ENCODE measurements at regions not wholly inside any gene's neighbourhood (a gene's known extent, or its start where the extent isn't known, plus 50 kb on each side); places are given as distances from the start of the nearest gene placed in this dataset.

- peak; percentile 92 for DNase-seq (ENCODE audit: extremely low spot score, unreplicated experiment)
- H3K4me1 Mint-ChIP-seq (ENCODE audit: unreplicated experiment): peaks cover 61% of the 10 kb centered on the region
- H3K9me3 Mint-ChIP-seq (ENCODE audit: unreplicated experiment): no peaks in the 10 kb centered on the region
- H3K27ac Mint-ChIP-seq (ENCODE audit: unreplicated experiment): peak overlapping the region; percentile 99
- TF ChIP-seq CTCF (IDR thresholded peaks at IDR 0.05): peak; percentile 97
- no peak overlapping the region for H3K4me3 Mint-ChIP-seq (ENCODE audit: unreplicated experiment)
- no peaks in the 10 kb centered on the region for H3K36me3 Mint-ChIP-seq (ENCODE audit: unreplicated experiment)
- no peaks in the 10 kb centered on the region for H3K27me3 Mint-ChIP-seq (ENCODE audit: unreplicated experiment)
Measured at GRCh38 chr10:113385021-113385999, 167.5 kb upstream of the HABP2 start.

GRCh38 chr10:113386005-113386404, 166.8 kb upstream of the HABP2 start:
- Mint-ChIP-seq H3K36me3 (ENCODE audit: unreplicated experiment) (no peaks in the 10 kb centered on the region), H3K4me3 (ENCODE audit: unreplicated experiment) (peak overlapping the region; percentile 15), H3K9me3 (ENCODE audit: unreplicated experiment) (no peaks in the 10 kb centered on the region), H3K4me1 (ENCODE audit: unreplicated experiment) (peaks cover 59% of the 10 kb centered on the region), H3K27ac (ENCODE audit: unreplicated experiment) (peak overlapping the region; percentile 99), H3K27me3 (ENCODE audit: unreplicated experiment) (no peaks in the 10 kb centered on the region)
- DNase-seq (ENCODE audit: extremely low spot score, unreplicated experiment): no peak
- TF ChIP-seq CTCF (IDR thresholded peaks at IDR 0.05): no peak

GRCh38 chr10:113389969-113390368, 162.9 kb upstream of the HABP2 start:
- no peaks in the 10 kb centered on the region for H3K27me3 Mint-ChIP-seq (ENCODE audit: unreplicated experiment)
- TF ChIP-seq CTCF (IDR thresholded peaks at IDR 0.05): no peak
- no peak overlapping the region for H3K4me3 Mint-ChIP-seq (ENCODE audit: unreplicated experiment)
- no peak for DNase-seq (ENCODE audit: extremely low spot score, unreplicated experiment)
- no peaks in the 10 kb centered on the region for H3K9me3 Mint-ChIP-seq (ENCODE audit: unreplicated experiment)
- peaks cover 20% of the 10 kb centered on the region for H3K4me1 Mint-ChIP-seq (ENCODE audit: unreplicated experiment)
- H3K36me3 Mint-ChIP-seq (ENCODE audit: unreplicated experiment): no peaks in the 10 kb centered on the region
- H3K27ac Mint-ChIP-seq (ENCODE audit: unreplicated experiment): no peak overlapping the region

GRCh38 chr10:113390896-113391295, 162.0 kb upstream of the HABP2 start:
- TF ChIP-seq CTCF (IDR thresholded peaks at IDR 0.05): no peak
- DNase-seq (ENCODE audit: extremely low spot score, unreplicated experiment): no peak
- peaks cover 10% of the 10 kb centered on the region for H3K4me1 Mint-ChIP-seq (ENCODE audit: unreplicated experiment)
- no peak overlapping the region for H3K27ac Mint-ChIP-seq (ENCODE audit: unreplicated experiment)
- no peaks in the 10 kb centered on the region for H3K36me3 Mint-ChIP-seq (ENCODE audit: unreplicated experiment)
- H3K4me3 Mint-ChIP-seq (ENCODE audit: unreplicated experiment): no peak overlapping the region
- H3K9me3 Mint-ChIP-seq (ENCODE audit: unreplicated experiment): no peaks in the 10 kb centered on the region
- no peaks in the 10 kb centered on the region for H3K27me3 Mint-ChIP-seq (ENCODE audit: unreplicated experiment)

GRCh38 chr10:113397047-113397446, 155.8 kb upstream of the HABP2 start:
- no peak for DNase-seq (ENCODE audit: extremely low spot score, unreplicated experiment)
- H3K4me3 Mint-ChIP-seq (ENCODE audit: unreplicated experiment): no peak overlapping the region
- no peaks in the 10 kb centered on the region for H3K36me3 Mint-ChIP-seq (ENCODE audit: unreplicated experiment)
- no peaks in the 10 kb centered on the region for H3K9me3 Mint-ChIP-seq (ENCODE audit: unreplicated experiment)
- no peak overlapping the region for H3K27ac Mint-ChIP-seq (ENCODE audit: unreplicated experiment)
- H3K4me1 Mint-ChIP-seq (ENCODE audit: unreplicated experiment): peaks cover 4% of the 10 kb centered on the region
- TF ChIP-seq CTCF (IDR thresholded peaks at IDR 0.05): no peak
- peaks cover 3% of the 10 kb centered on the region for H3K27me3 Mint-ChIP-seq (ENCODE audit: unreplicated experiment)

All from osteocyte (in vitro differentiated cells).